ENCODE measurements at regions not wholly inside any gene's neighbourhood (a gene's known extent, or its start where the extent isn't known, plus 50 kb on each side); places are given as distances from the start of the nearest gene placed in this dataset.
"Not testable (repeated sequence)": the region's sequence is repeated elsewhere in the genome, so short reads cannot be mapped to it uniquely, and the experiment has no call there.

- no peak for TF ChIP-seq STAT6 (CRISPR knock-in tag; conservative IDR thresholded peaks at IDR 0.05; ENCODE audit: low read depth)
These were observed 62.8 kb upstream of the CUX1 start (continued) for GRCh38 chr7:101754424-101755159.

- ChIA-PET CTCF (no interaction called here), POLR2A (no interaction called here)
- Mint-ChIP-seq H3K4me1 (no peaks in the 10 kb centered on the region), H3K27me3 (ENCODE audit: low read depth) (no peaks in the 10 kb centered on the region), H3K36me3 (no peaks in the 10 kb centered on the region), H3K9me3 (no peaks in the 10 kb centered on the region), H3K27ac (no peak overlapping the region), H3K4me3 (no peak overlapping the region)
- DNase-seq (ENCODE audit: low spot score) (no peak), ATAC-seq (no peak)
- TF ChIP-seq ATF3 (CRISPR knock-in tag; conservative IDR thresholded peaks at IDR 0.05) (no peak), NR2C2 (CRISPR knock-in tag; IDR thresholded peaks at IDR 0.05) (no peak), NR3C1 (CRISPR knock-in tag; conservative IDR thresholded peaks at IDR 0.05; ENCODE audit: low read depth) (no peak), SMAD4 (CRISPR knock-in tag; IDR thresholded peaks at IDR 0.05) (no peak), ERG (CRISPR knock-in tag; IDR thresholded peaks at IDR 0.05) (no peak), CREM (CRISPR knock-in tag; IDR thresholded peaks at IDR 0.05) (no peak), ZMAT4 (CRISPR knock-in tag; IDR thresholded peaks at IDR 0.05) (no peak), ZNF232 (CRISPR knock-in tag; IDR thresholded peaks at IDR 0.05) (no peak)
These were observed 59.5 kb upstream of the CUX1 start for GRCh38 chr7:101757879-101758278.

GRCh38 chr7:101758519-101758918, 58.9 kb upstream of the CUX1 start:
- H3K4me1 Mint-ChIP-seq; POLR2A ChIA-PET; DNase-seq (ENCODE audit: low spot score); H3K9me3 Mint-ChIP-seq; H3K4me3 Mint-ChIP-seq; H3K36me3 Mint-ChIP-seq; ATAC-seq; H3K27me3 Mint-ChIP-seq (ENCODE audit: low read depth); H3K27ac Mint-ChIP-seq: not testable (repeated sequence)
- TF ChIP-seq GTF2I (CRISPR knock-in tag; conservative IDR thresholded peaks at IDR 0.05) = peak; percentile 13; the same call in 1 of the 2 replicates
- TF ChIP-seq ZNF121 (CRISPR knock-in tag; IDR thresholded peaks at IDR 0.05) = peak; percentile 65; the same call in 1 of the 2 replicates
- CTCF ChIA-PET = interaction anchor here (1.0 kb wide), 1 partner anchor 15 kb away, joined by 5 read pairs; no protein-coding TSS in a partner anchor

- DNase-seq (ENCODE audit: low spot score) (no peak), ATAC-seq (no peak)
- H3K4me3 Mint-ChIP-seq = no peak overlapping the region
- no peaks in the 10 kb centered on the region for H3K36me3 Mint-ChIP-seq
- peak overlapping the region; percentile 26; the same call in 1 of the 2 replicates for H3K27ac Mint-ChIP-seq
- ChIA-PET POLR2A (no interaction called here), CTCF (no interaction called here)
- H3K9me3 Mint-ChIP-seq = no peaks in the 10 kb centered on the region
- no peaks in the 10 kb centered on the region for H3K27me3 Mint-ChIP-seq (ENCODE audit: low read depth)
- TF ChIP-seq E2F1 (CRISPR knock-in tag; IDR thresholded peaks at IDR 0.05) = no peak
- TF ChIP-seq ZBTB21 (CRISPR knock-in tag; IDR thresholded peaks at IDR 0.05; ENCODE audit: borderline replicate concordance) = no peak
- TF ChIP-seq ETV6 (CRISPR knock-in tag; IDR thresholded peaks at IDR 0.05) = no peak
- no peak for TF ChIP-seq ATF2 (CRISPR knock-in tag; IDR thresholded peaks at IDR 0.05; ENCODE audit: borderline replicate concordance, low read depth)
- TF ChIP-seq MLX (CRISPR knock-in tag; IDR thresholded peaks at IDR 0.05) = no peak
- no peak for TF ChIP-seq PRRX2 (CRISPR knock-in tag; IDR thresholded peaks at IDR 0.05)
- peaks cover 3% of the 10 kb centered on the region for H3K4me1 Mint-ChIP-seq
These were observed 53.2 kb upstream of the CUX1 start for GRCh38 chr7:101764221-101764620.
